ENCODE measurements at regions not wholly inside any gene's neighbourhood (a gene's known extent, or its start where the extent isn't known, plus 50 kb on each side); places are given as distances from the start of the nearest gene placed in this dataset.

- TF ChIP-seq POLR2A (IDR thresholded peaks at IDR 0.05) (no peak), POLR2AphosphoS5 (IDR thresholded peaks at IDR 0.05) (no peak), CTCF (IDR thresholded peaks at IDR 0.05 in 8 of 11, conservative IDR thresholded peaks at IDR 0.05 in 3 of 11) (no peak)
Observed at GRCh38 chr10:4101918-4102654, 317.1 kb upstream of the KLF6 start.
